GM21423 (cell line): ENCODE measurements at regions not wholly inside any gene's neighbourhood (a gene's known extent, or its start where the extent isn't known, plus 50 kb on each side); places are given as distances from the start of the nearest gene placed in this dataset.
"Not testable (repeated sequence)": the region's sequence is repeated elsewhere in the genome, so short reads cannot be mapped to it uniquely, and the experiment has no call there.

Experiments used
- ATAC-seq: cut with Tn5 transposase; IDR thresholded peaks from one replicate; pipeline ENCODE4 v1.9.1; 2021; ENCODE audit warnings: mild to moderate bottlenecking, moderate library complexity; ENCODE audit not compliant: unreplicated experiment

GRCh38 chr3:72052841-72053409, 268.0 kb upstream of the PROK2 start:
- ATAC-seq: no peak

- no peak for ATAC-seq
These were observed 265.8 kb upstream of the PROK2 start for GRCh38 chr3:72050771-72051170.

- ATAC-seq: no peak
These were observed 265.2 kb upstream of the PROK2 start for GRCh38 chr3:72050048-72050632.

GRCh38 chr3:72049300-72049699, 264.4 kb upstream of the PROK2 start:
- ATAC-seq: no peak

GRCh38 chr3:72048873-72049272, 263.9 kb upstream of the PROK2 start:
- ATAC-seq: no peak

- no peak for ATAC-seq
These were observed 262.4 kb upstream of the PROK2 start for GRCh38 chr3:72047221-72047871.

GRCh38 chr3:72044231-72044855, 259.4 kb upstream of the PROK2 start:
- ATAC-seq: no peak

- peak; percentile 63 for ATAC-seq
These were observed 258.5 kb upstream of the PROK2 start for GRCh38 chr3:72043204-72044133.

- ATAC-seq: no peak
These were observed 257.7 kb upstream of the PROK2 start for GRCh38 chr3:72042397-72043203.

- no peak for ATAC-seq
These were observed 256.6 kb upstream of the PROK2 start for GRCh38 chr3:72041511-72041910.

GRCh38 chr3:72041076-72041475, 256.1 kb upstream of the PROK2 start:
- ATAC-seq: no peak

- no peak for ATAC-seq
These were observed 254.7 kb upstream of the PROK2 start for GRCh38 chr3:72039677-72040076.

GRCh38 chr3:72036899-72037298, 252.0 kb upstream of the PROK2 start:
- no peak for ATAC-seq

- no peak for ATAC-seq
These were observed 250.7 kb upstream of the PROK2 start for GRCh38 chr3:72035606-72036005.

GRCh38 chr3:72034986-72035385, 250.0 kb upstream of the PROK2 start:
- no peak for ATAC-seq

GRCh38 chr3:72033666-72034428, 248.9 kb upstream of the PROK2 start:
- ATAC-seq: no peak

- no peak for ATAC-seq
These were observed 247.6 kb upstream of the PROK2 start for GRCh38 chr3:72032441-72033135.

GRCh38 chr3:72031581-72031980, 246.6 kb upstream of the PROK2 start:
- no peak for ATAC-seq

GRCh38 chr3:72030296-72030695, 245.3 kb upstream of the PROK2 start:
- ATAC-seq: not testable (repeated sequence)
